HG02884 (cell line): ENCODE measurements at regions not wholly inside any gene's neighbourhood (a gene's known extent, or its start where the extent isn't known, plus 50 kb on each side); places are given as distances from the start of the nearest gene placed in this dataset.
"Not testable (repeated sequence)": the region's sequence is repeated elsewhere in the genome, so short reads cannot be mapped to it uniquely, and the experiment has no call there.

Experiments
- ATAC-seq: cut with Tn5 transposase; IDR thresholded peaks from one replicate; pipeline ENCODE4 v1.9.1; 2021; ENCODE audit warnings: mild to moderate bottlenecking, moderate library complexity; ENCODE audit not compliant: unreplicated experiment

DNA sequence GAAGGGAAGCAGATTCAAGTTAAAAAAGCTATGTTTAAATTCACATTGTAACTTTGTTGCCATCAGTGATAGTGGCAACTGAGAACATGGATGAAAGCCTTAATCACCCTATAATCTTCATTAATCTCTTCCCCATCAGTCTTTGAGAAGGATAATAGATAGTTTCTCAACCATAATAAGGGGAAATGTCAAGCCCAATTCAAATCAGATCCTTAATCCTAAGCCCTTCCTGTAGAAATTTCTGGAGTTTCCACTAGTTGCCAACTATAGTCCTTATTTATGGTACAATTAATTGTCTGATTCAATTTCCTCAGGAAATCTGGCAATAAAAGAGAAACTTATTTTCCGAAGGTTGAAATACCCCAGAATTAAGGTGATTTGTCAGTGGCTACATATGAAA, 431.8 kb downstream of the ZWINT start:
- no peak for ATAC-seq

DNA sequence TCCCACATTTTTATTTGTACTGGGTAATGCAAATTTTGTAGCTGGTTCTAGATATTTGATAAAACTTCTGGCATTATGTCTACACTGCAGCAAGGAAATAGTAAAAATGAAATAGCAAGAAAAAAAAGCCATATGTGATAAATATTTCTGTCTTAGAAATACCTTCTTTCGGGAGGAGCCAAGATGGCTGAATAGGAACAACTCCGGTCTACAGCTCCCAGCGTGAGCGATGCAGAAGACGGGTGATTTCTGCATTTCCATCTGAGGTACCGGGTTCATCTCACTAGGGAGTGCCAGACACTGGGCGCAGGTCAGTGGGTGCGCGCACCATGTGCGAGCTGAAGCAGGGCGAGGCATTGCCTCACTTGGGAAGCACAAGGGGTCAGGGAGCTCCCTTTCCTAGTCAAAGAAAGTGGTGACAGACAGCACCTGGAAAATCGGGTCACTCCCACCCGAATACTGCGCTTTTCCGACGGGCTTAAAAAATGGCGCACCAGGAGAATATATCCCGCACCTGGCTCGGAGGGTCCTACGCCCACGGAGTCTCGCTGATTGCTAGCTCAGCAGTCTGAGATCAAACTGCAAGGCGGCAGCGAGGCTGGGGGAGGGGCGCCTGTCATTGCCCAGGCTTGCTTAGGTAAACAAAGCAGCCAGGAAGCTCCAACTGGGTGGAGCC, 461.4 kb downstream of the ZWINT start:
- not testable (repeated sequence) for ATAC-seq

- ATAC-seq, result no peak
Observed at GRCh38 chr10:55897490-55897921, 463.6 kb downstream of the ZWINT start.

DNA sequence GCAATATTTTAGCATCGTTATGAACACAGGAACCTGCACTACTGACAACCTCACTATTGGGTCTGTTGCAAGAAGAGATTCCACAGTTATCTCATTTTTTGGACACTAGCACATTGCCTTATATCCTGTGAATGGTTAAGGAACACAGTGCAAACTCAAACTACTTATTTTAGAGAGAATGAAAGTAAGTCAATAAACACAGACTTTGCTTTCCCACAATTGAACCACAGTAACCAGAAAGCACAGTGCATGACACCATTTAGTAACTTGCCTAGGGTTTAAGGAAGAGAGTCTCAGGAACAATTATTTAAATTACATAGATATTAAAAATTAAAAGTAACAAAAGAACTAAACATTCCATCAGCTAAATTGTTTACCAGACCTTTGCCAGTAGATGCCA, 468.8 kb downstream of the ZWINT start:
- no peak for ATAC-seq

DNA sequence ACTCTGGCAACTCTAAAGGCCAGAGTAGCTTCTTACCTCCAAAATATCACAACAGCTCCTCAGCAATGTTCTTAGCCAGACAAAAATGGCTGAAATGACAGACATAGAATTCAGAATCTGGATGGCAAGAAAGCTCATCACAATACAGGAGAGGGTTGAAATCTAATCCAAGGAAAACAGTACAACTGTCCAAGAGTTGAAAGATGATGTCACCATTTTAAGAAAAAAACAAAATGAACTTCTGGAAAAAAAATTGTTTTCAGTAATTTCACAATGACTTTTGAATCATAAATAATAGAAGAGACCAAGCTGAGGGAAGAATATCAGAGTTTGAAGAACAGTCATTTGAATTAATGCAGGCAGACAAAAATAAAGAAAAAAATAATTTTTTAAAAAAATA, 479.5 kb downstream of the ZWINT start:
- ATAC-seq, result no peak

DNA sequence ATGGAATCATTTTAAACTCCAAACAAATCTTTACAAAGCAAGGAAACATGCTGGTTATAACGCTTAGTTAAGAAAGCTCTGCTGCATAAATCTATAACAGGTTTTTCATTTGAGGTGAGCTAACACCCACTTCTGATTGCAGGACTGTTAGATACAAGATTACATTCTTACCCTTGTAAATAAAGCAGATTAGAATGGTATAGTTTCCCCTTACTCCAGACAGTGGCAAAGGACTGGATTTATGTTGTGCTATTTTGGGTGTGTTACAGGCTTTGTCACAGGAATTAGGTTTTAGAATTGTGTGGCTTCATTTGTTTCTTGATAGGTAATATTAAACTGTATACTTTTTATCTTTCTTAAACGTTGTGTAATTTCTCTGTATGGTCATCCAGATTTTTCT, 487.6 kb downstream of the ZWINT start:
- no peak for ATAC-seq

- ATAC-seq, result no peak
Observed at GRCh38 chr10:55870186-55870585, 490.9 kb downstream of the ZWINT start.

DNA sequence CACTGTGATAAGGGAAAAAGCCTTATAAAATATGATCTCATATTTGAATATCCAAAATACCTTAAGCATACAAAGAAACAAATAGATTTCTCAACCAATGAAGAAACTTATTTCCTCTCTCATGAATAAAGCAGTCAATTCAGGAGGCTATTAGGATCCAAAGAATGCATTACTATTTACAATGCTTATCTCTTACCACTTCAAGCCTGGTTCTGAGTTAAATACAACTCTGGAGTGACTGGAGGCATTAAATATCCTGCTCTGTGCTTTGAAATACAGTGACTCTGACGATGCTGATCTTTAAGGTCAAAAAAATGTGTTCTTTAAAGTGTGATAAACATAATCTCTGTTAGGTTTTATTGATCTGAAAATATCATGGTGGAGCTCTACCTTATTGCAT, 493.2 kb downstream of the ZWINT start:
- ATAC-seq, result no peak

DNA sequence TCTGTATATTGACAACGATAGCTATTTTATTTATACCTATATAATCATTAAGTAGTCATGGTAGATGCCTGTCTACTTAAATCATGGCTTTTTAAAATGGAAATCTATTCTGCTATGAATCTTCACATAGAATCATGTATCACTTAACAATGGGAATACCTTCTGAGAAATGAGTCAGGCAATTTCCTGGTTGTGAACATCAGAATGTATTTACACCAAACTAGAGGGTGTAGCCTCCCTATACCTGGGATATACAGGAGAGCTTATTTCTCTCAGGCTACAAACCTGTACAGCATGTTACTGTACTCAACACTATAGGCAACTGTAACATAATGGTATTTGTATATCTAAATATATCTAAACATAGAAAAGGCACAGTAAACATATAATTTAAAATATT, 502.3 kb downstream of the ZWINT start:
- no peak for ATAC-seq

- ATAC-seq, result no peak
Observed at GRCh38 chr10:55852900-55853299, 508.2 kb downstream of the ZWINT start.

DNA sequence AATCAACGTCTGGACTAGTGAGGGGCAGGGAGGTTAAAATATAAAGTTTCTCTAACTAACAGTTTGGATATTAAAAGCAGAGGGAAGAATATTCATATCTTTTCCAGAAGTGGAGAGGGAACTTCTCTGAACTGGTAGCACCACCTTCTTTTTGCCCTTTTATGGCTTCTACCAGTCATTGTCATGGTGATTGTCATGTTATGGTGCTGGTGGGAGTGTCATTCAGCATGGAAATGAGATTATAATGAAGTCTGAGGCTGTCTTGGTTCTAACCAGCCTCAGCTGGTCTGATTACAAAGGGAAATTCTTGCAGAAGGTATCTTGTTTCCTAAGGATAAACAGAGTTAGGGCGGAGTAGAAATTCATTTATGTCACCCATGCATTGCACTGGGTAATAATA, 523.8 kb downstream of the ZWINT start:
- no peak for ATAC-seq

DNA sequence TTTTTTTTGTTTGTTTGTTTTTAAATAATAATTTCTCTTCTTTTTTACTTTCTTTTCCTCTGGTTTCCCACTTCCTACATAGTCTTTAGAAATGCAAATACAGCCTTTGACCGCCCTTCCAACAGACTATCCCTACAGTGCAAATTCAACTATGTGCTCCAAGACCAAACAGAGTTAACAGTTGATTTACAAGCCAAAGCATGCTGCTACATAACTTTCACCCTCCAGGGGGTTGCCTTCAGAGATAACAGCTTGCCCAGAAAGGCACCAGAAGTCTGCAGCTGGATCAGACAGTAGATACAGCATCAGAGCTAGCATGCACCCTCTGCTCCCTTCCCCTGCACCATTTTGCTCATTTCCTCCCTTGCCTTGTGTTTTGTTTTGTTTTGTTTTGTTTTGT, 539.0 kb downstream of the ZWINT start:
- ATAC-seq, result no peak

DNA sequence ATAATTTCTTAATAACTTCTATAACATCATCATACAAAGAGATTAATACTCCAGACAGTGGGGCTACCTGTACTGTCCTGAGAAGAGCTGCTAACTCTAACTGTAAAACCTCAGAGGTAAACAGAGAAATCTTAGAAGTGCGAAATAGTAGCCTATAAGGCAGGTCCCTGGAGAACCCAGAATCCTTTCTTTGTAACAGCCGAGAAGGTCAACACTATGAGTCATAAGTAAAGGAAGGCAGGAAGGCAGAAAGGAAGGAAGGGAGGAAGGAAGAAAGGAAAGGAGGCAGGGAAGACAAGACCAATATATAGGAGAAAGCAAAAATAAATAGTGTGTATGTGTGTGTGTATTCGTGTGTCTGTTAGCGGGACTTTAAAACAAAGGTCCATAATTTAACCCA, 540.6 kb downstream of the ZWINT start:
- ATAC-seq, result no peak

GRCh38 chr10:55820071-55820470, 541.0 kb downstream of the ZWINT start:
- ATAC-seq, result no peak

GRCh38 chr10:55813451-55814170, 547.4 kb downstream of the ZWINT start:
- ATAC-seq, result no peak

- ATAC-seq, result no peak
Observed at GRCh38 chr10:55803055-55803454, 558.0 kb downstream of the ZWINT start.

DNA sequence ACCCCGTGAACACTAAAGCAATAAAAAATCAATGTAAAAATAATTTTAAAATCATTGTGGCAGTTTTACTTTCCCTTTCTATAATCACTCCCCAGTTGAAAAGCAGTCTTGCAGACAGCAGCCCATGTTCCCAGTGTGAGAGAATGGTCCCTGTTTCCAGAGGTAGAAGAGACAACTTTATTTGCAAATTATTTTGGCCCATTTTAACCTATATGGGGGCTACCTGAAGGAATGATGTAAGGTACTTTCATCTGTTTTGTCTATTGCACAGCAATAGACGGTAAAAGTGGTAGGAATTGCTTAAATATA, 559.8 kb downstream of the ZWINT start:
- ATAC-seq, result no peak

- no peak for ATAC-seq
Observed at GRCh38 chr10:55800602-55801352, 560.3 kb downstream of the ZWINT start.

- ATAC-seq, result no peak
Observed at GRCh38 chr10:55793024-55793423, 568.0 kb downstream of the ZWINT start.

- not testable (repeated sequence) for ATAC-seq
Observed at GRCh38 chr10:55790276-55790675, 570.8 kb downstream of the ZWINT start.

GRCh38 chr10:55786461-55787050, 574.5 kb downstream of the ZWINT start:
- ATAC-seq, result no peak

DNA sequence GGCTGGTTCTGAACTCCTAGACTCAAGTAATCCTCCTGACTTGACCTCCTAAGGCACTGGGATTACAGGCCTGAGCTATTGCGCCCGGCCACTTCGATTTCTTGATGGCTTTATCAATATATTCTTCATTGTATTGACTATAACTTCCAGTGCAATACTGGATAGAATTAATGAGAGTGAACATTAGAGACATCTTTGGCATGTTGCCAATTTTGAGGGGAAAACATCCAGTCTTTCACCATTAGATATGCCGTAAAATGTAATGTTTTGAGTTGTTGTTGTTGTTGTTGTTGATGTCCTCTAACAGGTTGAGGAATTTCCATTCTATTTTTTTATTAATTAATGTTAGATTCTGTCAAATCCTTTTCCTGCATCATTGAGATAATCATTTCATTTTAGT, 578.9 kb downstream of the ZWINT start:
- no peak for ATAC-seq
